Naive thymus-derived CD8-positive, alpha-beta T cell (primary cell): ENCODE measurements at regions not wholly inside any gene's neighbourhood (a gene's known extent, or its start where the extent isn't known, plus 50 kb on each side); places are given as distances from the start of the nearest gene placed in this dataset.
A peak's percentile ranks its signal among the peaks of the same experiment; 100 is the strongest.

ENCODE experiments used
- ATAC-seq, 2 donors: fragments of 150-1000 bp; cut with Tn5 transposase in 1 of 2; sonication (Bioruptor Pico), chemical (Tn5 transposase) in 1 of 2; 1 replicate in 1 of 2; 2 replicates in 1 of 2; pipeline ENCODE4 v1.10.0; 2021; ENCODE audit warnings: mild to moderate bottlenecking in 2 of 2, moderate library complexity in 2 of 2
- POLR2A ChIA-PET: fragments of 350-600 bp; sonication (Branson Sonifier 250); formaldehyde crosslinking; loops from one replicate; lab custom pipeline; 2021; ENCODE audit warnings: antibody characterized with exemption; lab: Charles Lee
- DNase-seq, 10 donors: peaks; one replicate each; pipeline versions ENCODE4 v3.0.0 to v3.0.0-alpha.2; 2020 to 2022
- H3K27ac Mint-ChIP-seq, 10 donors: one replicate each; pipeline ENCODE4 v1.8.0; 2020 to 2022; ENCODE audit warnings: mild to moderate bottlenecking in 10 of 10, mixed read lengths in 10 of 10, moderate library complexity in 4 of 10, inconsistent platforms in 1 of 10
- H3K27me3 Mint-ChIP-seq, 5 donors: one replicate each; pipeline ENCODE4 v1.8.0; 2021 to 2022; ENCODE audit warnings: mixed read lengths in 5 of 5
- H3K36me3 Mint-ChIP-seq, 3 donors: one replicate each; pipeline ENCODE4 v1.8.0; 2020 to 2022; ENCODE audit warnings: mixed read lengths in 3 of 3, mild to moderate bottlenecking in 2 of 3, inconsistent platforms in 1 of 3
- H3K4me1 Mint-ChIP-seq, 4 donors: one replicate each; pipeline ENCODE4 v1.8.0; 2021 to 2022; ENCODE audit warnings: mixed read lengths in 4 of 4
- H3K4me3 Mint-ChIP-seq, 10 donors: one replicate each; pipeline ENCODE4 v1.8.0; 2020 to 2022; ENCODE audit warnings: mild to moderate bottlenecking in 10 of 10, mixed read lengths in 10 of 10, moderate library complexity in 6 of 10, inconsistent platforms in 1 of 10
- H3K9me3 Mint-ChIP-seq, 9 donors: one replicate each; pipeline ENCODE4 v1.8.0; 2020 to 2022; ENCODE audit warnings: mixed read lengths in 9 of 9, mild to moderate bottlenecking in 3 of 9, inconsistent platforms in 1 of 9, moderate library complexity in 1 of 9

DNA sequence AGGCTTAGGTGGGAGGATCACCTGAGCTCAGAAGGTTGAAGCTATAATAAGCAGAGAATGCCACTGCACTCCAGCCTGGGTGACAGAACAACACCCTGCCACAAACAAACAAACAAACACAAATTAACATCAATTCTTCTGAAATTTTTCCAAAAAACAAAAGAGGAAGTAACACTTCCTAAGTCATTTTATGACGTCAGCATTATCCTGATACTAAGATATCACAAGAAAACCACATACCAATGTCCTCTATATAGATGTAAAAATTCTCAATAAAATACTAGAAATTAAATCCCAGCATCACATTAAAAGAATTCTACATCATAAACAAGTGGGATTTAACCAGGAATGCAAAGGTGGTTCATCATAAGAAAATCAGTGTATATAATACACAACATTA is 64.4 kb upstream of the STK26 start:
- no peak for ATAC-seq
- no peaks in the 10 kb centered on the region for H3K36me3 Mint-ChIP-seq
- no peak for DNase-seq
- peaks cover 0 to 8% (median 4%) of the 10 kb centered on the region in 4 donors for H3K4me1 Mint-ChIP-seq
- H3K9me3 Mint-ChIP-seq = peaks cover 0 to 23% (median 7%) of the 10 kb centered on the region in 9 donors
- POLR2A ChIA-PET = no interaction called here
- no peak overlapping the region for H3K4me3 Mint-ChIP-seq
- no peaks in the 10 kb centered on the region for H3K27me3 Mint-ChIP-seq
- no peak overlapping the region for H3K27ac Mint-ChIP-seq

- Mint-ChIP-seq H3K36me3 (no peaks in the 10 kb centered on the region), H3K27me3 (no peaks in the 10 kb centered on the region), H3K27ac (peak overlapping the region in 7 of 10 donors; percentile 0 to 86 (median 71)), H3K9me3 (peaks cover 0 to 3% (median 0%) of the 10 kb centered on the region in 9 donors), H3K4me3 (peak overlapping the region; percentile 8 to 75 (median 56)), H3K4me1 (peaks cover 5 to 10% (median 8%) of the 10 kb centered on the region in 4 donors)
- DNase-seq (no peak), ATAC-seq (peak in 1 of 2 donors; percentile 37)
- POLR2A ChIA-PET = no interaction called here
Measured at GRCh38 chrX:131970347-131970746, 52.8 kb upstream of the STK26 start.
